Kidney (tissue), 13 donors: ENCODE measurements at regions not wholly inside any gene's neighbourhood (a gene's known extent, or its start where the extent isn't known, plus 50 kb on each side); places are given as distances from the start of the nearest gene placed in this dataset.

Experiments used
- DNase-seq, 5 donors: peaks; one replicate each; pipeline ENCODE4 v3.0.0-alpha.2; 2013 to 2020
- FAIRE-seq: peaks from 2 replicates; lab custom pipeline; 2012; peaks lifted over from hg19 to GRCh38; lab: Jason Lieb, UNC
- H3K27ac ChIP-seq, 2 donors: one replicate each; pipeline ENCODE4 v1.7.0; 2013; ENCODE audit warnings: low read depth in 2 of 2, low read length in 2 of 2, inconsistent platforms in 1 of 2
- H3K27me3 ChIP-seq: one replicate; pipeline ENCODE4 v1.7.1; 2013; ENCODE audit warnings: low read length, inconsistent platforms; ENCODE audit not compliant: control insufficient read depth, insufficient read depth
- H3K36me3 ChIP-seq, 3 donors: one replicate each; pipeline versions ENCODE4 v1.7.0 to v1.7.1; 2013; ENCODE audit warnings: low read length in 3 of 3, control low read depth in 1 of 3, inconsistent platforms in 1 of 3; ENCODE audit not compliant: insufficient read depth in 3 of 3, control insufficient read depth in 2 of 3
- H3K4me1 ChIP-seq, 3 donors: one replicate each; pipeline versions ENCODE4 v1.7.0 to v1.7.1; 2013; ENCODE audit warnings: low read length in 3 of 3, inconsistent platforms in 1 of 3, low read depth in 1 of 3; ENCODE audit not compliant: control insufficient read depth in 2 of 3, insufficient read depth in 2 of 3
- H3K4me3 ChIP-seq, 3 donors: one replicate each; pipeline versions ENCODE4 v1.7.0 to v1.8.1; 2013; ENCODE audit warnings: low read length in 3 of 3, control low read depth in 1 of 3, inconsistent platforms in 1 of 3
- H3K9ac ChIP-seq, 3 donors: one replicate each; pipeline versions ENCODE4 v1.7.0 to v1.7.1; 2013; ENCODE audit warnings: low read length in 3 of 3, control low read depth in 1 of 3, inconsistent platforms in 1 of 3
- H3K9me3 ChIP-seq, 3 donors: one replicate each; pipeline versions ENCODE4 v1.7.0 to v1.7.1; 2013; ENCODE audit warnings: low read length in 3 of 3, control low read depth in 1 of 3, inconsistent platforms in 1 of 3; ENCODE audit not compliant: control insufficient read depth in 2 of 3, insufficient read depth in 1 of 3
- intact Hi-C: fragments of 100-400 bp; cut with DNase I; formaldehyde crosslinking; loops from one replicate; pipeline ENCODE4 v1.11.1; 2022
- TF ChIP-seq, protein P1 (sequence below): IDR thresholded peaks from 3 replicates; pipeline ENCODE4 v1.5.1; 2012; ENCODE audit warnings: mild to moderate bottlenecking, moderate library complexity, borderline replicate concordance; ENCODE audit not compliant: insufficient read depth; ENCODE audit errors: extremely low read depth
- donor health status: control.
- donor health status: control.
- donor health status: control.
- donor health status: control.
- donor health status: control.
- donor health status: DM: yes; HTN: yes; CAD: no.
- donor health status: Normal renal cell carcinoma (clear cell type).

DNA sequence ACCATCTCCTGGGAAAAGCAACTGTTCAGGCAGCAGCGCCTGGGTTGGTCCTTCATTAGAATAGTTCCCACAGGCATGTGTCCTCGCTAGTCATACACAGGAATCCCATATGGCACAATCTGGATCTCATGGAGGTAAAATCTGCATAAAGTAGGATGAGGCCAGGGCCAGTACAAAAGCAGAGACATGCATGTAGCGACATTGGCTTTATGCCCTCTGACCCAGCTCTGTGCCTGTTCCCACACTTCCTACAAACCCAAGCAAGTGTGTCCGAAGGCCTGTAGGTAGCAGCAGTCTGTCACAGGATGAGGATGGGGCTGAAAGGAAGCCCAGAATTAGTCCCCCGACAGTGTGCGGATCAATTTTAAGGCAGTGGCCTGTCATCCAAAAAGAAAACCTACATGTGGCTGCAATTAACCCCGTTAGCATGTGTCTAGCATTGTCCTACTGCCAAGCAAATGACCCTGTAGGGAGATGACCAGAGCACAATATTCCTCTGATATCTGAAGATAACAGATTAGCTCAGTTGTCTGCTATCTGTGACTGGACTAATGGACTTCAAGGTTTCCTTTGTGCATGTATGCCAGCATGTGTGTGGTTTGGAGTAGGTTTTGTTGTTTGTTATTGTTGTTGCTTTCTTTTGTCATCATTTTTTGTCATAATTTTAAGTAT, 178.8 kb downstream of the TMEM161B start:
- intact Hi-C loops: no loop called here
- Histone ChIP-seq H3K9me3 (no peaks in the 10 kb centered on the region), H3K4me1 (no peaks in the 10 kb centered on the region), H3K4me3 (no peak overlapping the region), H3K27me3 (no peaks in the 10 kb centered on the region), H3K27ac (no peak overlapping the region), H3K36me3 (no peaks in the 10 kb centered on the region), H3K9ac (no peak overlapping the region)
- no peak for DNase-seq
- TF ChIP-seq, protein P1, sequence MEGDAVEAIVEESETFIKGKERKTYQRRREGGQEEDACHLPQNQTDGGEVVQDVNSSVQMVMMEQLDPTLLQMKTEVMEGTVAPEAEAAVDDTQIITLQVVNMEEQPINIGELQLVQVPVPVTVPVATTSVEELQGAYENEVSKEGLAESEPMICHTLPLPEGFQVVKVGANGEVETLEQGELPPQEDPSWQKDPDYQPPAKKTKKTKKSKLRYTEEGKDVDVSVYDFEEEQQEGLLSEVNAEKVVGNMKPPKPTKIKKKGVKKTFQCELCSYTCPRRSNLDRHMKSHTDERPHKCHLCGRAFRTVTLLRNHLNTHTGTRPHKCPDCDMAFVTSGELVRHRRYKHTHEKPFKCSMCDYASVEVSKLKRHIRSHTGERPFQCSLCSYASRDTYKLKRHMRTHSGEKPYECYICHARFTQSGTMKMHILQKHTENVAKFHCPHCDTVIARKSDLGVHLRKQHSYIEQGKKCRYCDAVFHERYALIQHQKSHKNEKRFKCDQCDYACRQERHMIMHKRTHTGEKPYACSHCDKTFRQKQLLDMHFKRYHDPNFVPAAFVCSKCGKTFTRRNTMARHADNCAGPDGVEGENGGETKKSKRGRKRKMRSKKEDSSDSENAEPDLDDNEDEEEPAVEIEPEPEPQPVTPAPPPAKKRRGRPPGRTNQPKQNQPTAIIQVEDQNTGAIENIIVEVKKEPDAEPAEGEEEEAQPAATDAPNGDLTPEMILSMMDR: no peak
- no peak for FAIRE-seq

- H3K4me1 ChIP-seq: no peaks in the 10 kb centered on the region
- no peak overlapping the region for H3K27ac ChIP-seq
- H3K27me3 ChIP-seq: no peaks in the 10 kb centered on the region
- no peak for DNase-seq
- H3K9ac ChIP-seq: no peak overlapping the region
- FAIRE-seq: no peak
- H3K9me3 ChIP-seq: no peaks in the 10 kb centered on the region
- no peaks in the 10 kb centered on the region for H3K36me3 ChIP-seq
- TF ChIP-seq, protein P1: no peak
- H3K4me3 ChIP-seq: no peak overlapping the region
- intact Hi-C loops: no loop called here
These were observed 183.2 kb downstream of the TMEM161B start for GRCh38 chr5:88085462-88085861.

DNA sequence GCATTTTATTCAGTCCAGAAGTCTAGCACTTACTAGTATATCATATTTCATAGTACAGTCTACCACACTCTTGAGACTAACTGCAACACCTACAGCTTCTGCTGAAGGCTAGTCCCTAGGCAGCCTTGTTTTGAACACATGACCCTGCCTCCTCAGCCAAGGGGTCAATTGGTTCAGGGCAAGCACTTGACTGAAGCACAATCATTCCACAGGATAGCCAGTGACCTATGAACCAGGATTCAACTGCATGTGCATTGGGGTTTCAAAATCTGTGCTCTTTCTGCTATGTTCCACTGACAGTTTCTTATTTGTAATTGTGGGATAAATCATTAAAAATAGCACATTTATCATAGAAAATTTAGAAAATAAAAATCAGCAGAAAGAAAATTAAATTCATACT, 186.8 kb downstream of the TMEM161B start:
- H3K9me3 ChIP-seq: peaks cover 0 to 3% (median 0%) of the 10 kb centered on the region in 3 donors
- no peak overlapping the region for H3K9ac ChIP-seq
- no peaks in the 10 kb centered on the region for H3K36me3 ChIP-seq
- intact Hi-C loops: no loop called here
- DNase-seq (no peak), FAIRE-seq (no peak)
- no peaks in the 10 kb centered on the region for H3K4me1 ChIP-seq
- TF ChIP-seq, protein P1: no peak
- H3K4me3 ChIP-seq: no peak overlapping the region
- no peaks in the 10 kb centered on the region for H3K27me3 ChIP-seq
- H3K27ac ChIP-seq: no peak overlapping the region

DNA sequence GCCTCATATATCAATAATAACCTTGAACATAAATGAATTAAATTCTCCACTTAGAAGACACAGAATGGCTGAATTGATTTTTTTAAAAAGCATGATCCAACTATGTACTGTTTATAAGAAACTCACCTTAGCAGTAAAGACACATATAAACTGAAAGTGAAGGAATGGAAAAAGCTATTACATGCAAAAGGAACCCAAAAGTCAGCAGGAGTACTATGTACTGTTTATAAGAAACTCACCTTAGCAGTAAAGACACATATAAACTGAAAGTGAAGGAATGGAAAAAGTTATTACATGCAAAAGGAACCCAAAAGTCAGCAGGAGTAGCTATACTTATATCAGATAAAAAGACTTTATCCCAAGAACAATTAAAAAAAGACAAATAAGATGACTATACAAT, 204.8 kb downstream of the TMEM161B start:
- intact Hi-C loops: no loop called here
- no peak overlapping the region for H3K4me3 ChIP-seq
- no peaks in the 10 kb centered on the region for H3K4me1 ChIP-seq
- no peak for FAIRE-seq
- no peak overlapping the region for H3K27ac ChIP-seq
- no peaks in the 10 kb centered on the region for H3K27me3 ChIP-seq
- no peak for DNase-seq
- no peaks in the 10 kb centered on the region for H3K36me3 ChIP-seq
- TF ChIP-seq, protein P1: no peak
- no peak overlapping the region for H3K9ac ChIP-seq
- H3K9me3 ChIP-seq: peaks cover 0 to 6% (median 0%) of the 10 kb centered on the region in 3 donors
